ENCODE measurements at regions not wholly inside any gene's neighbourhood (a gene's known extent, or its start where the extent isn't known, plus 50 kb on each side); places are given as distances from the start of the nearest gene placed in this dataset.

DNA sequence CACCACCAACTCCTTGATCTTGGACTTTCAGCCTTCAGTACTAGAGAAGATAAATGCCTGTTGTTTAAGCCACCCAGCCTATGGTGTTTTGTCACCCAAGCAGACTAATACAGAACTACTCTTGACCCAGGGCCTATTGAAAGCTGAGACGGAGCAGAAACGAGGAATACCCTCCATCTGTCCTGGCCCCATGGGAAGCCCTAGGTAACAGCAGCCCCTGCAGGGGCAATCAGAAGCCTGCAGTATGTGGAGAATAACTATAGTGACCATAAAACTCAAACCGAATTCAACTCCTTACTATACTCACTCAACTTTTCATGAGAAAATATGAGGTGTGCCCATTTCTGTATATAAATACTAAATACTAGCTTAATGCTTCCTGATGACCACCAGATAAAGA lies 307.4 kb downstream of the NUAK1 start:
- DNase-seq (ENCODE audit: low read depth): no peak
- H3K4me3 ChIP-seq (ENCODE audit: low read length): no peak overlapping the region
- TF ChIP-seq, protein P1, sequence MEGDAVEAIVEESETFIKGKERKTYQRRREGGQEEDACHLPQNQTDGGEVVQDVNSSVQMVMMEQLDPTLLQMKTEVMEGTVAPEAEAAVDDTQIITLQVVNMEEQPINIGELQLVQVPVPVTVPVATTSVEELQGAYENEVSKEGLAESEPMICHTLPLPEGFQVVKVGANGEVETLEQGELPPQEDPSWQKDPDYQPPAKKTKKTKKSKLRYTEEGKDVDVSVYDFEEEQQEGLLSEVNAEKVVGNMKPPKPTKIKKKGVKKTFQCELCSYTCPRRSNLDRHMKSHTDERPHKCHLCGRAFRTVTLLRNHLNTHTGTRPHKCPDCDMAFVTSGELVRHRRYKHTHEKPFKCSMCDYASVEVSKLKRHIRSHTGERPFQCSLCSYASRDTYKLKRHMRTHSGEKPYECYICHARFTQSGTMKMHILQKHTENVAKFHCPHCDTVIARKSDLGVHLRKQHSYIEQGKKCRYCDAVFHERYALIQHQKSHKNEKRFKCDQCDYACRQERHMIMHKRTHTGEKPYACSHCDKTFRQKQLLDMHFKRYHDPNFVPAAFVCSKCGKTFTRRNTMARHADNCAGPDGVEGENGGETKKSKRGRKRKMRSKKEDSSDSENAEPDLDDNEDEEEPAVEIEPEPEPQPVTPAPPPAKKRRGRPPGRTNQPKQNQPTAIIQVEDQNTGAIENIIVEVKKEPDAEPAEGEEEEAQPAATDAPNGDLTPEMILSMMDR (conservative IDR thresholded peaks at IDR 0.05; ENCODE audit: low read length): no peak

- DNase-seq (ENCODE audit: low read depth): no peak
- TF ChIP-seq, protein P1 (conservative IDR thresholded peaks at IDR 0.05; ENCODE audit: low read length): no peak
- H3K4me3 ChIP-seq (ENCODE audit: low read length): no peak overlapping the region
These were observed 306.7 kb downstream of the NUAK1 start for GRCh38 chr12:105832021-105832420.

GRCh38 chr12:105832806-105833205 lies 305.9 kb downstream of the NUAK1 start:
- DNase-seq (ENCODE audit: low read depth): no peak
- H3K4me3 ChIP-seq (ENCODE audit: low read length): no peak overlapping the region
- TF ChIP-seq, protein P1 (conservative IDR thresholded peaks at IDR 0.05; ENCODE audit: low read length): no peak

DNA sequence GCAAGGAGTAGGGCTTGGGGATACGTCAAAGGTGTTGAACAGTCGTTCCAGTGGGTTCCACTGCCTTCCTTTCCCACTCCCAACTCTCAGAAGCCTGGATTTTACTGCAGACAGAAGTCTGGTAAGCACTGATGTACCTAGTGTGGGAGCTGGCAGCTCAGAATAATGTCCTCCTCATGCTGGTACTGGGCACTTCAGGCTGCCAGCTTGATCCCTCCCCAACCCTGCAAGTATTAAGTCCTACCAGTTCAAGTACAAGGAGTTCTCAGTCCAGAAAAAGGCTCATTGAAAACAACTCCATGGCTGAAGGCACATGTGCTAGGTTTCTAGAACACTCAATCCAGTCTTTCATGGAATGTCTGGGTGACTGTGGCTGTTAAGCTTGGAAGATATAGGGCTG lies 304.3 kb downstream of the NUAK1 start:
- no peak for DNase-seq (ENCODE audit: low read depth)
- TF ChIP-seq, protein P1 (conservative IDR thresholded peaks at IDR 0.05; ENCODE audit: low read length): no peak
- no peak overlapping the region for H3K4me3 ChIP-seq (ENCODE audit: low read length)

DNA sequence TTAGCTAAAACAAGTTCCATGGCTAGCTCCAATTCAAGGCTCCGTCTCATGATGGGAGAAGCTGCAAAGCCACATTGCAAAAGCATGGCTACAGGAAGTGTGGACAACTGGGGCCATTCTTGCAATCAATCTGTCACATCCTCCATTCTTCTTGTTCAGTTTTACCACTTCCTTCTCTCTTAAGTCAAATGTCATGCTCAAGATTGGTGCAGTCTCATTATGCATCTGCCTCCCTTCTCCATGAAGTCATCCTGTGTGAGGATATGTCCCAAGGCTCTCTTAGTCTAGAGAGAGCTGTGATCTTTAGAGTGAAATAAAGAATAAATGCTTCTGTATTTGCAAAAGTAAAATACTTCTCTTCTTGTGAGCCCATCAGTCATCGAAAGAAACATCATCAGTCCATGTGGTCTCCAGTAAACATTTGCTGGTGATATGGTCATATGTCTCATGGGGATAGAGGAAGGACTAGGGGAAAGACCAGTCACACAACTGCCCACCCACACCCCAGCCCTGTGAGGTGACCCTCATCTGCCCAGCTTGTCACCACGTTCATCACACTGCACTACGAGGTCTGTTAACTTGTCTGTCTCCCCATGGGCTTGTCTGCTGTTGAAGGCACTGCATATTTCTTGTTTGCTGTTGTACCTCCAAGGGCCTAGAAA lies 303.0 kb downstream of the NUAK1 start:
- TF ChIP-seq, protein P1 (conservative IDR thresholded peaks at IDR 0.05; ENCODE audit: low read length): no peak
- DNase-seq (ENCODE audit: low read depth): no peak

DNA sequence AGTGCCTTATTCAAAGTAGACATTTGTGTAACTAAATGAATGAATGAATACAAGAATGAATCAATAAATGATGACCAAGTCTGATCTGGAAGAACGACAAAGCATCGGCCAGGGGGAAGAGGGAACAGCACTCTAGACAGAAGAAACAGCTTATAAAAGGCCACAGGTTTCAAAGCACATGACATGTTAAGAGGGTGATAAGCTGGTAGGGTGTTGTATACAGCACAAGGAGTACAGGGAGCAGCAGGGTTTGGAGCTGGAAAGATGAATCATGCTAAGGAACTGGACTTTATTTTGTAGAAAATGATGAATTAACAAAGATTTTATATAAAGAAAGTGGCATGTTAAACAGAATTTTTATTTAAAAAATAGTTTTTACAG lies 302.5 kb downstream of the NUAK1 start:
- no peak overlapping the region for H3K4me3 ChIP-seq (ENCODE audit: low read length)
- TF ChIP-seq, protein P1 (conservative IDR thresholded peaks at IDR 0.05; ENCODE audit: low read length): no peak
- DNase-seq (ENCODE audit: low read depth): no peak

More for the DNA sequence above, 303.0 kb downstream of the NUAK1 start:
- H3K4me3 ChIP-seq (ENCODE audit: low read length): no peak overlapping the region

GRCh38 chr12:105839629-105840127 lies 299.1 kb downstream of the NUAK1 start:
- H3K4me3 ChIP-seq (ENCODE audit: low read length): no peak overlapping the region
- TF ChIP-seq, protein P1 (conservative IDR thresholded peaks at IDR 0.05; ENCODE audit: low read length): no peak
- DNase-seq (ENCODE audit: low read depth): no peak

Measured in AG10803 (cell line).